GM18907 (cell line): ENCODE measurements at regions not wholly inside any gene's neighbourhood (a gene's known extent, or its start where the extent isn't known, plus 50 kb on each side); places are given as distances from the start of the nearest gene placed in this dataset.
"Not testable (repeated sequence)": the region's sequence is repeated elsewhere in the genome, so short reads cannot be mapped to it uniquely, and the experiment has no call there.

Source experiments
- ATAC-seq: cut with Tn5 transposase; IDR thresholded peaks from one replicate; pipeline ENCODE4 v1.9.1; 2021; ENCODE audit warnings: mild to moderate bottlenecking, moderate library complexity; ENCODE audit not compliant: unreplicated experiment

GRCh38 chr5:105042623-105043022 lies 1480.0 kb upstream of the NUDT12 start:
- ATAC-seq, result no peak

GRCh38 chr5:105036814-105037213 lies 1474.2 kb upstream of the NUDT12 start:
- not testable (repeated sequence) for ATAC-seq

GRCh38 chr5:105034401-105034763 lies 1471.8 kb upstream of the NUDT12 start:
- ATAC-seq, result no peak

GRCh38 chr5:105033637-105034400 lies 1471.2 kb upstream of the NUDT12 start:
- no peak for ATAC-seq

DNA sequence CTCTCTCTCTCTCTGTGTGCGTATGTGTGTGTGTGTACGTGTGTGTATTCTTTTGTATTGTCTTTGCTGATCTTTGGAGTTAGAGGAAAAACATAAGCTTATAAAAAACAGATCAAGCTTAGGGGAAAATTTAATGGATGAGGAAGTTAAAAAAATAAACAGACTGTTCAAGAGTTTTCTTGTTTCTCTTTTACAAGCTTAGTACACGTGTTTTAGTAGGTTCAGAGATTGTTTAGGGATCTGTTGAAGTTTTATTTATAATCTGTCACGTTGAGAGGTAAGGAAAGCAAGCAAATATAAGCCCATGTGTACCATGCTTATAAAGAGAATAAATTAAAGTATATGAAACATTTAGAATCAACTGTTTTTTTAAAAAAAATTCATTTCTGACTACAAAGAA lies 1470.3 kb upstream of the NUDT12 start:
- no peak for ATAC-seq

- no peak for ATAC-seq
Observed at GRCh38 chr5:105030153-105030552, 1467.6 kb upstream of the NUDT12 start.

GRCh38 chr5:105015098-105015497 lies 1452.5 kb upstream of the NUDT12 start:
- no peak for ATAC-seq

DNA sequence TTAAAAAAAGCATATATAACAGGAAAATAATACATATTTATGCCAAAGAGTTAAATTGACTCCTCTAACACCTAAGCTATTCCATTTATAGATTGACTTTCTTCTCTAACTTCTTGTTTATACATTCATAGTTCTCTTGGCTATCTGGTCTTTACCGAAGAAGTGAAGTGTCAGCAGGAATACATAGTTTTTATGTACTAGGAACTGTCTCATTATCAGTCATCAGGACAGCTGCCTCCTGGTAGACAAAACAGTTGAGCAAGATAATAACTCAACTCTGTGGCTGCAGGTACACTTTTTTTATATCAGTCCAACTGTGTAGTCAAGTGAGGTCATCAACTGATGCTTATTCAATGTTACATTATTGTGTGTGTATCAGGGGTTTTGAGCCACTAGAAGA lies 1436.0 kb upstream of the NUDT12 start:
- no peak for ATAC-seq

- ATAC-seq, result no peak
Observed at GRCh38 chr5:104998169-104998568, 1435.6 kb upstream of the NUDT12 start.

GRCh38 chr5:104987074-104987473 lies 1424.5 kb upstream of the NUDT12 start:
- no peak for ATAC-seq

- no peak for ATAC-seq
Observed at GRCh38 chr5:104977529-104977928, 1414.9 kb upstream of the NUDT12 start.

DNA sequence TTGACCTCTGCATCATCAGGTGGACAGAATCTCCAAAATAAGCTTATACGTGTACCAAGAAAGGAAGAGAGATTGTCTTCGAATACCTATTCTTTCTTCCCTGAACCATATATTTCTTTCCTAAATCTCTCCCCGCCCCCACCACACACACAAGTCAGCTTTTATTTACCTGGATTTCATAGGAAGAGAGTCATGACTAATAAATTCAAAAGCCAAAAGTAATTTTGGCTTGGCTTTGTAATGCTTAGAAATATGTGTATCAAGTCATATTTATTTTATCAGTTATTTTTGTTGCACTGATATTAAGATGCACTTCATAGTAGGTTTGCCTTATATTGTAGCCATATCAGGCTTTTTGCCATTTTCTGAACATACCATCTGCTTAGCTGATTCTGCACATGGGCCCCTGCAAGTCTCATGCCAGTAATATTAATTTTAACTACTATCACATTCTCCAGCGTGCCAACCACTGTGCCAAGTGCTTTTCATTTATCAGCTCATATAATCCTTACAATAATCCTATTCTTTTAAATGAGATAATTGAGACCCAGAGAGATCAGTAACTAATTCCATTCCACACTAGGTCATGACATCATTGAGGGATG lies 1405.3 kb upstream of the NUDT12 start:
- no peak for ATAC-seq

DNA sequence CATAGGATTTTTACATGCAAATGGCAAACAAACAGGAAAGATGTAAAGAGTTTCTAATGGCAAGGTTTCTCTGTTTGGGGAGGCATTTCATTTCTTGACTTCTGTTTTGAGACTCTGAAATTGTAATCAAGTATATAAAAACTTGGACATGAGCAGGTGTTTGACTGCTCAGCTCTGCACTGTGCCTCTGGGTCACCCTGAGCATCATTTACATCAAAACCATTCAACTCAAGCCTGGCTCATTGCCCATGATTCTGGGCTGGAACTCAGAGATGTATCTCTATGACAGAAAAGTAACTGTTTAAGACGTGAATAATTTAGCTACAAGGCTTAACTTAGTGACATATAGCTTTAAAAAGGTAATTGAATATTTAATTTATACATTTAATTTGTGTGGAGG lies 1402.4 kb upstream of the NUDT12 start:
- no peak for ATAC-seq

GRCh38 chr5:104955479-104955878 lies 1392.9 kb upstream of the NUDT12 start:
- no peak for ATAC-seq

DNA sequence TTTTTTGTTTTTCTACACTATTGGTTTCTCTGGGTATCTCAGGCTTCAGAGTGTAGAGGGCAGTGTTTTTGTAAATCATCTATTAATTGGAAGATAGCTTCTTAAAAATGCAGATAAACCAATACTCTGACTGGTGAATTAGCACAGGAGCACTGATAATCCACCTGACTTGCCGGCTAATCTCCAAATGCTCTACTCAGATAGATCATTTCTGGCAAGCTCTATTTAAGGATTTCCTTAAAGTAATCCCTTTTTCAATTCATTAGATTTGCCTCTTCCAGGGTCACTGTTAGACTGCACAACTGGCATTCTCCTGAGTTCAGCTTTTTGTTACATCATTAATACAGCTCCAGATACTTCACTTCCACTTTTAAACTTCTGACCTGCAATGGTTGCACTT lies 1390.3 kb upstream of the NUDT12 start:
- no peak for ATAC-seq

GRCh38 chr5:104951829-104952228 lies 1389.2 kb upstream of the NUDT12 start:
- no peak for ATAC-seq

DNA sequence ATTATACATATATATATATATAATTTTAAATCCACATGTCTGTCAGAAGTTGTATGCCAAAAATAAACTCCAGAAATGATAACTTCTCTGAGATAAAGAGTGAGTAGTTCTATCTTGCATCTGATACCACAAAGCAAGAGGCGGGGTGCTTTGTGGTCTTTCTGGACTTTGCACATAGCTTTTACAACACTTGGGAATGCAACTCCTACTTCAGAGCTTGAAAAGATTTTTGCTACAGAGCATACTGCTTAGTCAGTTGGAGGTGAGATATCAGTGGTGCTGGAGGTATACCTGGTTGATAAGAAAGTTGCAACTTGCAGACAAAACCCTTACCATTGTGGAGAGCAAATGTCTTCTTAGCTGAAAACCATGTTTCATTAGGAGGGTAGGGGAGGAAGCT lies 1384.5 kb upstream of the NUDT12 start:
- ATAC-seq, result no peak

DNA sequence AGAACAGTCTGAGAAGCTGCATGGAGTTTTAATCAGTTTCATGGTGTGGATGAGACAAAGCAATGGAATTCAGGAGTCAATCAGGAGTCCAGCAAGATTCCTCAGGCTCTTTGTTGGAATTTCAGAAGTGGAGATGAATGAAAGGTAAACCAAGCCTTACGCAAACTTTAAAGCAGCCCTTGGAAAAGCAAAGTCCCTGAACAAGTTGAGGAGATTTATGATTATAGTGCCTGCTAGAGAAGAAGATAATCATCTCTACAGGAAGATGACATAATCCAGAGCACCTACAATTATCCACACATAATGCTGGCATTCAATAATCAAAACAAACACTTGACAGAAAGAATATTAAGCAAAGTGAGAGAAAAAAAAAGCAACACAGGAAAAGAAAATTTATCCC lies 1380.1 kb upstream of the NUDT12 start:
- no peak for ATAC-seq

GRCh38 chr5:104941030-104941645 lies 1378.5 kb upstream of the NUDT12 start:
- ATAC-seq, result no peak

GRCh38 chr5:104937598-104937997 lies 1375.0 kb upstream of the NUDT12 start:
- no peak for ATAC-seq

DNA sequence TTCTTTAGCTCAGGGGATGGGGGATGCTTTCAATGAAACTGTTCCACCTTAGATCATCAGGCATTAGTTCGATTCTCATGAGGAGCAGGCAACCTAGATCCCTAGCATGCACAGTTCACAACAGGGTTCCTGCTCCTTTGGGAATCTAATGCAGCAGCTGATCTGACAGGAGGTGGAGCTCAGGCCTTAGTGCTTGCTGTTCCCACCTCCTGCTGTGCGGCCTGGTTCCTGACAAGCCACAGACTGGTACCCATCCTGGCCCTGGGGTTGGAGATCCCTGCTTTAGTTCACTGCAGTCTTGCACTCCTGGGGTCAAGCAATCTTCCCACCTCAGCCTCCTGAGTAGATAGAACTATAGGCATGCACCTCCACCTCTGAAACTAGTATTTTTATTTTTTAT lies 1369.8 kb upstream of the NUDT12 start:
- ATAC-seq, result no peak

GRCh38 chr5:104928906-104929520 lies 1366.4 kb upstream of the NUDT12 start:
- no peak for ATAC-seq
